Heart left ventricle (tissue), 16 donors: ENCODE measurements at regions not wholly inside any gene's neighbourhood (a gene's known extent, or its start where the extent isn't known, plus 50 kb on each side); places are given as distances from the start of the nearest gene placed in this dataset.

ENCODE experiments used
- ATAC-seq, 4 donors: fragments of 200-7000 bp; cut with Tn5 transposase; one replicate each; pipeline ENCODE4 v1.9.1; 2020 to 2022; ENCODE audit warnings: moderate library complexity in 4 of 4, mild to moderate bottlenecking in 3 of 4, moderate number of reproducible peaks in 1 of 4
- DNase-seq, 5 donors: peaks; one replicate each; pipeline ENCODE4 v3.0.0-alpha.2; 2020
- H3K27ac ChIP-seq, 12 donors: fragments of 200-600 bp; sonication (generic) in 4 of 12; one replicate each; pipeline versions ENCODE4 v1.5.0 to v1.8.0; 2016 to 2022; ENCODE audit warnings: mild to moderate bottlenecking in 2 of 12
- H3K27me3 ChIP-seq, 9 donors: fragments of 200-600 bp; sonication (generic) in 2 of 9; one replicate each; pipeline versions ENCODE4 v1.5.1 to v1.8.0; 2016 to 2022; ENCODE audit warnings: mild to moderate bottlenecking in 3 of 9
- H3K36me3 ChIP-seq, 9 donors: fragments of 200-600 bp; sonication (generic) in 2 of 9; one replicate each; pipeline versions ENCODE4 v1.5.0 to v1.8.0; 2018 to 2022; ENCODE audit warnings: mild to moderate bottlenecking in 2 of 9
- H3K4me1 ChIP-seq, 12 donors: fragments of 200-600 bp; sonication (generic) in 4 of 12; one replicate each; pipeline versions ENCODE4 v1.5.0 to v1.8.0; 2016 to 2022; ENCODE audit warnings: mild to moderate bottlenecking in 3 of 12
- H3K4me3 ChIP-seq, 12 donors: fragments of 200-600 bp; sonication (generic) in 4 of 12; one replicate each; pipeline versions ENCODE4 v1.5.0 to v1.8.0; 2017 to 2022; ENCODE audit warnings: mild to moderate bottlenecking in 9 of 12, moderate library complexity in 4 of 12
- H3K9me3 ChIP-seq, 12 donors: fragments of 200-600 bp; sonication (generic) in 4 of 12; one replicate each; pipeline versions ENCODE4 v1.5.0 to v1.8.0; 2016 to 2022; ENCODE audit warnings: mild to moderate bottlenecking in 1 of 12
- CTCF ChIP-seq, 12 donors: fragments of 200-600 bp; sonication (generic) in 4 of 12; IDR thresholded peaks; one replicate each; pipeline versions ENCODE4 v1.5.0 to v1.8.0; 2018 to 2022; ENCODE audit warnings: antibody characterized with exemption in 12 of 12, mild to moderate bottlenecking in 5 of 12
- POLR2A ChIP-seq, 2 donors: fragments of 450-650 bp; IDR thresholded peaks; one replicate each; pipeline ENCODE4 v1.6.1; 2017; ENCODE audit warnings: antibody characterized with exemption in 2 of 2, mild to moderate bottlenecking in 2 of 2, moderate library complexity in 2 of 2
- WGBS, 4 donors: extraction: QIAGEN DNeasy Blood & Tissue Kit in 2 of 4; methylation state at CpG; one replicate each; pipeline versions ENCODE4 v1.1.5 to v1.1.7; 2013 to 2018; 5-methylcytosine and 5-hydroxymethylcytosine counted together
- intact Hi-C, 10 donors: fragments of 100-400 bp; cut with DNase I; formaldehyde crosslinking; loops; one replicate each; pipeline versions ENCODE4 v1.11.1 to v1.14.2; 2022
- donor health status: ischemic (EF 13 %, LVEDD 7.1; RV severe dilation, severe dysfunction).
- donor health status: healthy with polysubstance abuse.
- donor health status: DM: no; HTN: yes; CAD: no.
- donor health status: DM: no; HTN: no; CAD: no.
- donor health status: ischemic (EF 25% LVEDD 6.9; RV normal size, moderate dysfunction).
- donor health status: ischemic (EF 25% LVEDD 5.7; RV mildly dilated, moderate dysfunction).
- donor health status: healthy.
- donor health status: DM: yes; HTN: yes; CAD: no.
- donor health status: ischemic (EF 35%, LVEDD 5.7; RV mildly dilated, moderate dysfunction).
- donor health status: nonischemic (EF 11% LVEDD 7.7; RV severe dilation, severe dysfunction).
- donor health status: DM: yes; HTN: yes; CAD: no.
- donor health status: PGD.
- donor health status: ischemic (EF 29% LVEDD 5.4; RV normal size, mild dysfunction).
- donor health status: nonischemic (EF 23%, LVEDD 6.1; RV moderate dilation, normal function).

- Histone ChIP-seq H3K36me3 (no peaks in the 10 kb centered on the region), H3K4me1 (no peaks in the 10 kb centered on the region), H3K27ac (peak overlapping the region in 1 of 12 donors; percentile 80), H3K27me3 (peaks cover 0 to 4% (median 0%) of the 10 kb centered on the region in 9 donors), H3K9me3 (peaks cover 0 to 10% (median 0%) of the 10 kb centered on the region in 12 donors), H3K4me3 (no peak overlapping the region)
- intact Hi-C loops = no loop called here
- TF ChIP-seq CTCF (IDR thresholded peaks at IDR 0.05) = no peak
- no peak for TF ChIP-seq POLR2A (IDR thresholded peaks at IDR 0.05)
- DNase-seq (no peak), ATAC-seq (peak in 1 of 4 donors; percentile 45)
- WGBS, 4 donors = 86 to 98% (median 95%) methylated on average over 2 of the region's 2 CpGs
Measured at GRCh38 chr2:67213677-67214402, 183.3 kb upstream of the ETAA1 start.

GRCh38 chr2:67214585-67215185, 182.4 kb upstream of the ETAA1 start:
- no peak for TF ChIP-seq POLR2A (IDR thresholded peaks at IDR 0.05)
- no peak for TF ChIP-seq CTCF (IDR thresholded peaks at IDR 0.05)
- ATAC-seq = peak in 1 of 4 donors; percentile 18
- H3K4me3 ChIP-seq = no peak overlapping the region
- H3K4me1 ChIP-seq = no peaks in the 10 kb centered on the region
- intact Hi-C loops = no loop called here
- H3K27me3 ChIP-seq = peaks cover 0 to 4% (median 0%) of the 10 kb centered on the region in 9 donors
- 90 to 93% (median 92%) methylated on average over 5 of the region's 5 CpGs for WGBS, 4 donors
- H3K9me3 ChIP-seq = peaks cover 0 to 10% (median 0%) of the 10 kb centered on the region in 12 donors
- H3K36me3 ChIP-seq = no peaks in the 10 kb centered on the region
- no peak for DNase-seq
- peak overlapping the region in 1 of 12 donors; percentile 80 for H3K27ac ChIP-seq

- peaks cover 0 to 4% (median 0%) of the 10 kb centered on the region in 9 donors for H3K27me3 ChIP-seq
- H3K4me1 ChIP-seq = no peaks in the 10 kb centered on the region
- DNase-seq (peak in 1 of 5 donors; percentile 51), ATAC-seq (peak in 1 of 4 donors; percentile 55)
- peak in 5 of 12 donors; percentile 12 to 26 (median 22) for TF ChIP-seq CTCF (IDR thresholded peaks at IDR 0.05)
- no peak for TF ChIP-seq POLR2A (IDR thresholded peaks at IDR 0.05)
- no peak overlapping the region for H3K4me3 ChIP-seq
- peak overlapping the region in 1 of 12 donors; percentile 80 for H3K27ac ChIP-seq
- WGBS, 4 donors = 57 to 62% (median 59%) methylated on average over 16 of the region's 16 CpGs
- H3K9me3 ChIP-seq = peaks cover 0 to 10% (median 0%) of the 10 kb centered on the region in 12 donors
- intact Hi-C loops = no loop called here
- no peaks in the 10 kb centered on the region for H3K36me3 ChIP-seq
Measured at GRCh38 chr2:67215214-67216055, 181.7 kb upstream of the ETAA1 start.
